NT2/D1 (cell line): ENCODE measurements at regions not wholly inside any gene's neighbourhood (a gene's known extent, or its start where the extent isn't known, plus 50 kb on each side); places are given as distances from the start of the nearest gene placed in this dataset.

ENCODE experiments used
- YY1 ChIP-seq: IDR thresholded peaks from 2 replicates; pipeline ENCODE4 v1.6.1; 2011; ENCODE audit not compliant: insufficient read length, insufficient read depth
- ZNF274 ChIP-seq: IDR thresholded peaks from 2 replicates; pipeline ENCODE4 v1.6.1; 2011; ENCODE audit warnings: mild to moderate bottlenecking, low read depth, low read length

GRCh38 chr13:22082030-22082429 is 411.2 kb downstream of the FGF9 start:
- TF ChIP-seq ZNF274, result no peak
- no peak for TF ChIP-seq YY1
